CD4-positive, alpha-beta T cell treated with Interleukin-17A for 4 hours (primary cell): ENCODE measurements at regions not wholly inside any gene's neighbourhood (a gene's known extent, or its start where the extent isn't known, plus 50 kb on each side); places are given as distances from the start of the nearest gene placed in this dataset.
A peak's percentile ranks its signal among the peaks of the same experiment; 100 is the strongest.
"Not testable (repeated sequence)": the region's sequence is repeated elsewhere in the genome, so short reads cannot be mapped to it uniquely, and the experiment has no call there.

ENCODE experiments used
- DNase-seq: peaks from one replicate; pipeline ENCODE4 v3.0.0-alpha.2; 2020; ENCODE audit warnings: mixed read lengths

- no peak for DNase-seq
Measured at GRCh38 chr22:22717664-22718063, 73.2 kb downstream of the GGTLC2 start.

GRCh38 chr22:22720201-22720723 lies 75.8 kb downstream of the GGTLC2 start:
- DNase-seq: peak; percentile 52

- DNase-seq: peak; percentile 6
Measured at GRCh38 chr22:22720724-22721261, 76.4 kb downstream of the GGTLC2 start.

- peak; percentile 63 for DNase-seq
Measured at GRCh38 chr22:22721681-22722354, 77.4 kb downstream of the GGTLC2 start.

GRCh38 chr22:22728382-22728781 lies 84.0 kb downstream of the GGTLC2 start:
- DNase-seq: no peak

DNA sequence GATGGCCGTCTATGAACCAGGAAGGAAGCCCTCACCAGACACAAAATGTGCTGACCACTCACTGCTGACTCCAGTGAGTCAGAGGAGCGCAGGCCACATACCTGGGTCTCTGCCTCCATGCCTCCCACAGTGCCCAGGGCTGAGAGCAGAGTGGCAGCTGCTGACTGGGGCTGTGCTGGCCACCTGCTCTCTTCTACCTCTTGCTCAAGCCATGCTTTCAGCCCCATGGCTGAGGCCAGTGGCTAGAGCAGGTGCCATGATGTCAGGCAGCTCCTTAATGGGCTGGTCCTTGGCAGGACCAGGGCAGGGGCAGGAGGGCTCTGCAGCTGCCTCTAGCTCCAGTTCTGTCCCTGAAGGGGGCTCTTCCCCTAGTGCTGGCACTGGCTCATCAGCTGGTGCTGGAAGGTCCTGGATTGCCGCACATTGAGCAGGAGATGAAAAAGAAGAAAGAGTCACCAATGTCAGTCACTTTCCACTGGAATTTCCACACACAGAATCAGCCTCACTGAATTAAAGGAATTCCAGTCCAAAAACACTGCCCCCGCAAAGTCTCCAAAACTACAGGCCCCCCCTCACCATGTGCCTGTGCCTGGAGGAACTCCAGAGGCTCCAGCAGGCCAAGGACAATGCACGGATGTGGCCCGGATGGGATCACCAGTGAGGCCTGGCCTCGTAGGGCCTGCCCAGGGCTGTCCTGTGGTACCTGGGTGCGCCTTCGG lies 86.4 kb downstream of the GGTLC2 start:
- no peak for DNase-seq

- no peak for DNase-seq
Measured at GRCh38 chr22:22731374-22731676, 86.9 kb downstream of the GGTLC2 start.

DNA sequence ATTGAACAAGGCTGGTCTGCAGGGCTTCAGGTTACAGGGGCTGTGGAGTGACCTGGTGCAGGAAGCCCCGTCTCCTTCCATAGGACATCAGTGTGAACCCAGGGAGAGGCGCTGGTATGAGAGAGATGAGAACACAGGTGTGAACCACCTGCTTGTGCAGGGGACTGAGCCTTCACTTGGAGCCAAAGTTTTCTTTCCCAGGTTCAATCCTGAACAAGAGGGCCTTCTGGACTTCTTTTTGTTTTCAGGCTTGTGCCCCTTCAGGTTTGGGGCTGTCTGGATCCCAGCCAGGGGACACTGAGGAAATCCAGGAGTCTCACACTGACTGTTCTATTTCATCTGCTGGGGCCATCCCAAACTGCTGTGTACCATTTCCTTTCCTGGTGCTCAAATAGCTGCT lies 88.6 kb downstream of the GGTLC2 start:
- DNase-seq: not testable (repeated sequence)

DNA sequence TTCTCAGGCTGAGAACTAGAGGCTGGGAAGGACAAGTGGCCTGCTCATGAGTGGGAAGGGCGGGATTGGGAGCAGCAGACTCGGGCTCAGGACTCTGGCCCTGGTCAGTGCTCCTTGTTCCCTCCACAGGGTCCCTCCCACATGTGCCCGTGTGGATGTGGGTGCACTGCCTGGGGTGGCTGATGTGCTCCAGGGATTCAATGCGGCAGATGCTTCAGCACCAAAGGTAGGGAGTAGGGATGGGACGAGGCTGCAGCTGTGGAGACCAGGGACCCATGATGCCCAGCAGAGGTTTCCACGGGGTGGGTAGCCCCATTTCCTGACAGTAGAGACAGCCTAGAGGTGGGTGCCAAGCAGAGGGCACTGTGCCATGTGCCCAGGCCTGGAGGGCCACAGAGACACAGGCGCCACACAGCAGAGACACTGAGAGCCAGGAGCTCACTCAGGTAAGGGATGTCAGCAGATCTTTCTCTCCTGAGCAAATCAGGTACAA lies 89.5 kb downstream of the GGTLC2 start:
- no peak for DNase-seq

DNA sequence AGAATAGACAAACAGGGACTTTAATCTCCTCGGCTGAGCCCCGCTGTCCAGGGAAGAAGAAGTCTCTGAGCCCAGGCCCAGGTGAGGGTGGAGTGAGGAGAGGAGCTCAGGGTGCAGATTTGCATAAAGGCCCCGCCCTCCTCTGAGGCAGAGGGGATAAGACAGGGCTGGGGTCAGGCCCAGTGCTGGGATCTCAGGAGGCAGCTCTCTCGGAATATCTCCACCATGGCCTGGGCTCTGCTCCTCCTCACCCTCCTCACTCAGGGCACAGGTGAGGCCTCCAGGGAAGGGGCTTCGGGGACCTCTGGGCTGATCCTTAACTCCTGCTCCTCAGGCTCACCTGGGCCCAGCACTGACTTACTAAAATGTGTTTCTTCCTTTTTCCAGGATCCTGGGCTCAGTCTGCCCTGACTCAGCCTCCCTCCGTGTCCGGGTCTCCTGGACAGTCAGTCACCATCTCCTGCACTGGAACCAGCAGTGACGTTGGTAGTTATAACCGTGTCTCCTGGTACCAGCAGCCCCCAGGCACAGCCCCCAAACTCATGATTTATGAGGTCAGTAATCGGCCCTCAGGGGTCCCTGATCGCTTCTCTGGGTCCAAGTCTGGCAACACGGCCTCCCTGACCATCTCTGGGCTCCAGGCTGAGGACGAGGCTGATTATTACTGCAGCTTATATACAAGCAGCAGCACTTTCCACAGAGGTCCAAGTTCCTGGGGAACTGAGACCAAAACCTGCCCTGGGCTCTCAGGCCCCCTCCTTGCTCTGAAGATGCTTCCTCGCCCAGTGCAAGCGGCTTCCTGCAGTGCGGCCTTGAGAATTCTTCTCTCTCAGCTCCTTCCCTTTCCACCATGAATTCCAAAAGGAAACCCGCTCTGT lies 90.2 kb downstream of the GGTLC2 start:
- not testable (repeated sequence) for DNase-seq

DNA sequence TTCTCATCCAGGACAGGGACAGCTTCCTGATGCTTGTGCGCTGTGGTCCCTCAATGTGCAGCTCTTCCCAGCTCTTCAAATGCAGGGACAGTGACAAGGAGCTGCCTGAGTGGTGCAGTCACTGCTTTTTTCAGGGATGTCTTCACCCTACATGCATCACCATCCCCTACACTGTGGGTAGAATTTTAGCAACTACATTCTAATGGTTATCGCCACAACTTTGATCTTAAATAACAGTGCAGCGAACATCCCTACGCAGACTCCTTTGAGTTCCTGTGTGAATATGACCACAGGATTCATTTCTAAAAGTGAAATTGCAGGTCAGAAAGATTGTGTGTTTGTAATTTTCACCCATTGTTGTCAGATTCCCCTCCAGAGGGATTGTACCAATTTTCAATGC lies 90.9 kb downstream of the GGTLC2 start:
- not testable (repeated sequence) for DNase-seq

DNA sequence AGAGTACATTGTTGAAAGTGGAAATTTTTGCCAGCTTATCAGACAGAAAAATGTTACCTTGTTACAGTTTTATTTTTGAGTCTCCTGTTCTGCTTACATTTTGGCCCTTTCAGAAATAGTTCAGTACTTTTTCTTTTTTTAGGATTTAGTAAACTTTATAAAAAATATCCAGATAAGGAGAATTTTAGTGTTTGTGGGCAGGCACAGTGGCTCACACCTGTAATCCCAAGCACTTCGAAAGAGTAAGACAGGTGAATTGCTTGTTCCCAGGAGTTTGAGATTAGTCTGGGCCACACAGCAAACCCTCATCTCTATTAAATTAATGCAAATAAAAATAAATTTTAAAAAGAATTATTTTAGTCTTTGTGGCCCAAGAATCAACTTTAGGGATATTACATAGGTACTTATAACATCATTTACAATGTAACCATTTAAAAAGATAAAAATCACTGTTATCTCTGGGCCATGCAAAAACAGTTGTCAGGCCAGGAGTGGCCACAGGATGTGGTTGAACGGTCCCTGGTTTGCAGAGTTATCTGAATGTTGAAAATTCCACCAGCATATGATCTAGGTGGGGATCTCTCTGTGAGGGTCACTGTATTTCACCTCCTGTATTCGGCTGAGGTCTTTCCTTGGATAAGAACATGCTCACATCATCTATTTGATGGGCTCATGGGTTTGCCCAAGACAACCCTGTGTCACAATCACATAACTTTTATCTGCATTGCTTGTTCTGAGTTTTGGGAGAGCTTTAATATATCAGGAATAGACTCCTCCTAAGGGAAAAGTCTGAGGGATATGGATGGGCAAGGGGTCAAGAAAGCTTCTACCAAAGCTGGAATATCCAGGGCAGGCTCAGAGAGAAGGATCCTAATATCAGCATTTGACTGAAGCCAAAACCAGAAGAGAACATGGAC lies 91.5 kb downstream of the GGTLC2 start:
- no peak for DNase-seq

GRCh38 chr22:22737590-22737989 lies 93.2 kb downstream of the GGTLC2 start:
- no peak for DNase-seq

- DNase-seq: no peak
Measured at GRCh38 chr22:22738959-22739585, 94.7 kb downstream of the GGTLC2 start.

GRCh38 chr22:22740560-22741276 lies 96.3 kb downstream of the GGTLC2 start:
- DNase-seq: no peak

- DNase-seq: no peak
Measured at GRCh38 chr22:22741843-22742242, 97.4 kb downstream of the GGTLC2 start.

- no peak for DNase-seq
Measured at GRCh38 chr22:22742641-22743040, 98.2 kb downstream of the GGTLC2 start.

DNA sequence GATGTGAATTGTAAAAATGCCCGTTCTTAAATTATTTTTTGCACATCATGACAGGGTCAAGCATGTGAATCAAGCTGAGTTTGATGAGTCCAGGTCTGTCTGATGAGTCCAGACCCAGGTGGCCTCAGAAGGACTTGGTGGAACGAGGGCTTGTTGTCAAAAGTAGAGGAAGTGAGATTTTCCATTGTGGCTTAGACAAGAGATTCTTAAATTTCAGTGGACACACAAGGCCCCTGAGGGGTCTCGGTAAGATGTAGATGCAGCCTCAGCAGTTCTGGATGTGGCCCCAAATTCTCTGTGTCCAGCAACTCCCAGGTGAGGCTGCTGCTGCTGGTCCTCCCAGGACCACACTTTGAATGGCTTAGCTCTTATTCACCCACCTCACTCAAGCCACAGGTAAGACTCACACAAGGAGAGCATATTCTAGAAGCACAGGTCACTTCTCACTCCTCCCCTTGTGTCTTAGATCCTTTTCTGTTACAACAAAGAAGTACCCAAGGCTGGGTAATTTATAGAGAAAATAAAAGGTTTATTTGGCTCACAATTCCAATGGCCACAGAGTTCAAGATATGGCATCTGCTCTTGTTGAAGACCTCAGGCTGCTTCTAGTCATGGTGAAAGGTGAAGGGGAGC lies 98.8 kb downstream of the GGTLC2 start:
- DNase-seq: no peak

DNA sequence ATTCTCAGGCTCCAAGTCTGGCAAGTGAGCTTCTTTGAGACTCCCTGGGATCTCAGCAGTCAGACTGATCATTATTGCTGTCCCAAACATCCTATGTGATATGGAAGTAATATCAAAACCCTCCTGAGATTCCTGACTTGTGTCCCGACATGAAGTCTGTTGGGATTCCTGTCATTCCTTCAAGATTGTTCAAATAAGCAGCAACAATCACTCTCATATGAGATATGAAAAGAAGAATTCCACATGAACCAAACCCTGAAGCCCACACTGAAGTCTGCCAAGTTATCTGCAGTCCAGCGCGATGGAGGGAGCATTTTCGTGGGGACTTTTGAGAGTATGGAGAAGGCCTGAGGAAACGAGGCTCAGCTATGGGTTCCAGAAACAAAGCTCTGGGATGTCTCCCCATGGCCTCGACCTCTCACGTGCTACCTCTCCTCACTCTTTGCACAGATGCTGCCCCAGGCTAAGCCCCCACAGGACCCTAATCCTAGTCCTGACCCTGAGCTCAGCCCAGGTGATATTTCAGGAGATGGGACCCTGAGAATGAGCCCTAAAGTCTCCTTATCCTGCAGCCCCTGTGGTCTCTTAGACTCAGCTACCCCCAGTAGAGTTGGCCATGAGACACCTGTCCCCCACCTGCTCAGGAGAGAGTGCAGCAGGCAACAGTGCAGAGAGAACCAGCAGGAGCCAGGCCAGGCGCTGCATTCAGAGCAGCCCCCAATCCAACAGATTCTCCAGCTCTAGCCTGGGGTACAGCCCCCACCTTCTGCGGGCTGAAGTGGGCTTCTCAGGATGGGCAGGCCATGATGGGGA lies 100.2 kb downstream of the GGTLC2 start:
- DNase-seq: no peak
